SK-N-SH (cell line): ENCODE measurements at regions not wholly inside any gene's neighbourhood (a gene's known extent, or its start where the extent isn't known, plus 50 kb on each side); places are given as distances from the start of the nearest gene placed in this dataset.

ENCODE experiments used
- CTCF ChIA-PET: fragments of 300-600, 350-600 bp; formaldehyde crosslinking; extraction: SDS; loops from one replicate; lab custom pipeline; 2021; lab: Yijun Ruan, JAX
- POLR2A ChIA-PET: fragments of 350-600 bp; sonication (Branson Sonifier 250); formaldehyde crosslinking; extraction: SDS; loops from one replicate; lab custom pipeline; 2020; ENCODE audit warnings: antibody characterized with exemption, inconsistent platforms; lab: Yijun Ruan, JAX
- DNase-seq: peaks from one replicate; pipeline ENCODE4 v3.0.0; 2012
- H2AFZ ChIP-seq: fragments of 200-600 bp; sonication (generic); 2 replicates; pipeline ENCODE4 v1.8.1; 2016; ENCODE audit warnings: antibody characterized with exemption, mild to moderate bottlenecking, low read depth
- H3F3A ChIP-seq: fragments of 200-600 bp; sonication (generic); replicated peaks from 2 replicates; pipeline ENCODE3; 2016; ENCODE audit warnings: antibody characterized with exemption, mild to moderate bottlenecking; ENCODE audit not compliant: insufficient read depth
- H3K27ac ChIP-seq, 2 experiments: fragments of 200-500 bp in 1 of 2; fragments of 200-600 bp in 1 of 2; sonication (Bioruptor generic) in 1 of 2; sonication (generic), shearing (Covaris generic) in 1 of 2; 2 replicates each; pipeline versions ENCODE4 v1.5.1 to v1.6.1; 2014 to 2016; ENCODE audit warnings: low read depth in 2 of 2, inconsistent platforms in 1 of 2, low read length in 1 of 2, mild to moderate bottlenecking in 1 of 2, mixed read lengths in 1 of 2
- H3K27me3 ChIP-seq: fragments of 200-600 bp; sonication (generic), shearing (Covaris generic); 2 replicates; pipeline ENCODE4 v1.6.1; 2016; ENCODE audit warnings: mixed run types; ENCODE audit not compliant: insufficient read depth
- H3K36me3 ChIP-seq, 2 experiments: fragments of 200-500 bp in 1 of 2; fragments of 200-600 bp in 1 of 2; sonication (Bioruptor generic) in 1 of 2; sonication (generic) in 1 of 2; replicated peaks in 1 of 2; 2 replicates each; pipeline versions ENCODE3 to v1.5.1; 2014 to 2016; ENCODE audit warnings: low read length in 1 of 2, mild to moderate bottlenecking in 1 of 2; ENCODE audit not compliant: insufficient read depth in 2 of 2, control insufficient read depth in 1 of 2
- H3K4me1 ChIP-seq, 2 experiments: fragments of 200-500 bp in 1 of 2; fragments of 200-600 bp in 1 of 2; sonication (Bioruptor generic) in 1 of 2; sonication (generic), shearing (Covaris generic) in 1 of 2; 2 replicates each; pipeline versions ENCODE4 v1.5.1 to v1.6.1; 2014 to 2016; ENCODE audit warnings: low read depth in 1 of 2, low read length in 1 of 2, mixed run types in 1 of 2; ENCODE audit not compliant: insufficient read depth in 2 of 2, control insufficient read depth in 1 of 2
- H3K4me2 ChIP-seq: fragments of 200-600 bp; sonication (generic), shearing (Covaris generic); 2 replicates; pipeline ENCODE4 v1.6.1; 2017; ENCODE audit warnings: mixed run types
- H3K4me3 ChIP-seq, 2 experiments: fragments of 200-500 bp in 1 of 2; fragments of 200-600 bp in 1 of 2; sonication (Bioruptor generic) in 1 of 2; sonication (generic), shearing (Covaris generic) in 1 of 2; 2 replicates each; pipeline versions ENCODE4 v1.5.1 to v1.8.1; 2014 to 2016; ENCODE audit warnings: low read depth in 2 of 2, inconsistent platforms in 1 of 2, low read length in 1 of 2, mild to moderate bottlenecking in 1 of 2, mixed read lengths in 1 of 2, moderate library complexity in 1 of 2
- H3K79me2 ChIP-seq: fragments of 200-600 bp; sonication (generic); 2 replicates; pipeline ENCODE4 v1.8.1; 2017; ENCODE audit warnings: mild to moderate bottlenecking; ENCODE audit not compliant: insufficient read depth
- H3K9ac ChIP-seq: fragments of 200-600 bp; sonication (generic); 2 replicates; pipeline ENCODE4 v1.6.1; 2017; ENCODE audit warnings: mixed run types
- H3K9me2 ChIP-seq: fragments of 200-600 bp; sonication (generic); 2 replicates; pipeline ENCODE4 v1.6.1; 2017; ENCODE audit warnings: mixed run types
- H3K9me3 ChIP-seq: fragments of 200-600 bp; sonication (generic); 2 replicates; pipeline ENCODE4 v1.6.1; 2017; ENCODE audit warnings: mixed run types, mild to moderate bottlenecking, moderate library complexity
- H4K20me1 ChIP-seq: fragments of 200-600 bp; sonication (generic); 2 replicates; pipeline ENCODE4 v1.6.1; 2017; ENCODE audit warnings: mild to moderate bottlenecking, mixed run types; ENCODE audit not compliant: insufficient read depth
- CHD2 ChIP-seq: fragments of 150-350 bp; IDR thresholded peaks from 2 replicates; pipeline ENCODE4 v1.6.1; 2018; ENCODE audit warnings: low read length; ENCODE audit not compliant: partially characterized antibody
- ELF1 ChIP-seq: IDR thresholded peaks from 2 replicates; pipeline ENCODE4 v1.4.0; 2012
- EZH2phosphoT487 ChIP-seq: fragments of 200-600 bp; sonication (generic); IDR thresholded peaks from 2 replicates; pipeline ENCODE4 v1.6.1; 2017; ENCODE audit warnings: low read depth, mixed run types, mild to moderate bottlenecking, antibody characterized with exemption, moderate library complexity, borderline replicate concordance
- GABPA ChIP-seq: IDR thresholded peaks from 2 replicates; pipeline ENCODE4 v1.4.0; 2012; ENCODE audit warnings: low read depth, mild to moderate bottlenecking
- MEF2A ChIP-seq: IDR thresholded peaks from 2 replicates; pipeline ENCODE4 v1.4.0; 2012; ENCODE audit warnings: low read depth, borderline replicate concordance
- NFIC ChIP-seq: IDR thresholded peaks from 2 replicates; pipeline ENCODE4 v1.4.0; 2012; ENCODE audit warnings: borderline replicate concordance
- RCOR1 ChIP-seq: fragments of 150-350 bp; IDR thresholded peaks from 2 replicates; pipeline ENCODE4 v1.6.1; 2017; ENCODE audit warnings: antibody characterized with exemption, low read length
- RFX5 ChIP-seq: IDR thresholded peaks from 2 replicates; pipeline ENCODE4 v1.6.1; 2012; ENCODE audit warnings: mild to moderate bottlenecking, improper control_type of control experiment, low read length
- RXRA ChIP-seq: IDR thresholded peaks from 2 replicates; pipeline ENCODE4 v1.4.0; 2012; ENCODE audit warnings: low read depth, mild to moderate bottlenecking, borderline replicate concordance
- TCF12 ChIP-seq: IDR thresholded peaks from 2 replicates; pipeline ENCODE4 v1.4.0; 2012
- USF2 ChIP-seq: fragments of 150-350 bp; IDR thresholded peaks from 2 replicates; pipeline ENCODE4 v1.6.1; 2017; ENCODE audit warnings: antibody characterized with exemption, low read length, low read depth, borderline replicate concordance
- WGBS: methylation state at CpG from one replicate; pipeline ENCODE4 v1.1.6; 2017; ENCODE audit warnings: low lambda C conversion rate; 5-methylcytosine and 5-hydroxymethylcytosine counted together
- TF ChIP-seq, protein P1 (sequence below): IDR thresholded peaks from 2 replicates; pipeline ENCODE4 v1.4.0; 2012; ENCODE audit warnings: low read depth, borderline replicate concordance
- TF ChIP-seq, protein P2 (sequence below): IDR thresholded peaks from 2 replicates; pipeline ENCODE4 v1.4.0; 2012; ENCODE audit warnings: low read depth

GRCh38 chr18:56148373-56148772, 490.0 kb downstream of the TXNL1 start:
- Histone ChIP-seq H3K4me3 (no peak overlapping the region), H3K9ac (no peak overlapping the region), H3K4me1 (peaks cover 0 to 17% of the 10 kb centered on the region in 2 experiments; a peak in 2 of 4 replicates), H3K27ac (peak overlapping the region in 1 of 2 experiments; percentile 23; a peak in 2 of 4 replicates), H3K9me3 (no peaks in the 10 kb centered on the region), H2AFZ (peak overlapping the region; percentile 20; the same call in 1 of the 2 replicates), H3K9me2 (no peaks in the 10 kb centered on the region), H4K20me1 (no peaks in the 10 kb centered on the region), H3K36me3 (no peaks in the 10 kb centered on the region), H3K27me3 (no peaks in the 10 kb centered on the region), H3K79me2 (no peaks in the 10 kb centered on the region), H3K4me2 (no peak overlapping the region), H3F3A (no peaks in the 10 kb centered on the region)
- POLR2A ChIA-PET: no interaction called here
- no peak for DNase-seq
- CTCF ChIA-PET: no interaction called here
- TF ChIP-seq RXRA (no peak), TCF12 (no peak), NFIC (no peak), GABPA (no peak), RCOR1 (no peak)
- TF ChIP-seq, protein P1, sequence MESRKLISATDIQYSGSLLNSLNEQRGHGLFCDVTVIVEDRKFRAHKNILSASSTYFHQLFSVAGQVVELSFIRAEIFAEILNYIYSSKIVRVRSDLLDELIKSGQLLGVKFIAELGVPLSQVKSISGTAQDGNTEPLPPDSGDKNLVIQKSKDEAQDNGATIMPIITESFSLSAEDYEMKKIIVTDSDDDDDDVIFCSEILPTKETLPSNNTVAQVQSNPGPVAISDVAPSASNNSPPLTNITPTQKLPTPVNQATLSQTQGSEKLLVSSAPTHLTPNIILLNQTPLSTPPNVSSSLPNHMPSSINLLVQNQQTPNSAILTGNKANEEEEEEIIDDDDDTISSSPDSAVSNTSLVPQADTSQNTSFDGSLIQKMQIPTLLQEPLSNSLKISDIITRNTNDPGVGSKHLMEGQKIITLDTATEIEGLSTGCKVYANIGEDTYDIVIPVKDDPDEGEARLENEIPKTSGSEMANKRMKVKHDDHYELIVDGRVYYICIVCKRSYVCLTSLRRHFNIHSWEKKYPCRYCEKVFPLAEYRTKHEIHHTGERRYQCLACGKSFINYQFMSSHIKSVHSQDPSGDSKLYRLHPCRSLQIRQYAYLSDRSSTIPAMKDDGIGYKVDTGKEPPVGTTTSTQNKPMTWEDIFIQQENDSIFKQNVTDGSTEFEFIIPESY: no peak

GRCh38 chr18:56146565-56146964, 491.8 kb downstream of the TXNL1 start:
- Histone ChIP-seq H3K9ac (no peak overlapping the region), H2AFZ (peak overlapping the region; percentile 43; the same call in 1 of the 2 replicates), H3K27ac (no peak overlapping the region), H3K9me3 (no peaks in the 10 kb centered on the region), H3K79me2 (no peaks in the 10 kb centered on the region), H3K36me3 (no peaks in the 10 kb centered on the region), H3F3A (no peaks in the 10 kb centered on the region), H3K27me3 (no peaks in the 10 kb centered on the region), H3K4me1 (peaks cover 0 to 17% of the 10 kb centered on the region in 2 experiments; a peak in 2 of 4 replicates), H3K9me2 (no peaks in the 10 kb centered on the region), H3K4me2 (no peak overlapping the region), H4K20me1 (no peaks in the 10 kb centered on the region), H3K4me3 (no peak overlapping the region)
- ChIA-PET POLR2A (no interaction called here), CTCF (no interaction called here)
- TF ChIP-seq ELF1 (no peak), RXRA (no peak), NFIC (no peak), RCOR1 (no peak), MEF2A (no peak), GABPA (no peak), CHD2 (no peak), USF2 (no peak), RFX5 (no peak), EZH2phosphoT487 (no peak)
- TF ChIP-seq, protein P2, sequence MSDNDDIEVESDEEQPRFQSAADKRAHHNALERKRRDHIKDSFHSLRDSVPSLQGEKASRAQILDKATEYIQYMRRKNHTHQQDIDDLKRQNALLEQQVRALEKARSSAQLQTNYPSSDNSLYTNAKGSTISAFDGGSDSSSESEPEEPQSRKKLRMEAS: no peak
- WGBS: 7% methylated on average over 1 of the region's 1 CpG
- DNase-seq: no peak
